DND-41 (cell line): ENCODE measurements at regions not wholly inside any gene's neighbourhood (a gene's known extent, or its start where the extent isn't known, plus 50 kb on each side); places are given as distances from the start of the nearest gene placed in this dataset.

Experiments used
- EZH2 ChIP-seq: IDR thresholded peaks from 3 replicates; pipeline ENCODE4 v1.6.1; 2012; ENCODE audit warnings: borderline replicate concordance, low read depth, mild to moderate bottlenecking, moderate library complexity, low read length, inconsistent platforms; ENCODE audit not compliant: severe bottlenecking
- TF ChIP-seq, protein P1 (sequence below): IDR thresholded peaks from 2 replicates; pipeline ENCODE4 v1.5.1; 2012; ENCODE audit warnings: borderline replicate concordance, low read length, moderate library complexity, mild to moderate bottlenecking; ENCODE audit not compliant: poor library complexity, severe bottlenecking; ENCODE audit errors: extremely low read depth

GRCh38 chr2:121147766-121148165 is 137.2 kb downstream of the TFCP2L1 start:
- TF ChIP-seq, protein P1, sequence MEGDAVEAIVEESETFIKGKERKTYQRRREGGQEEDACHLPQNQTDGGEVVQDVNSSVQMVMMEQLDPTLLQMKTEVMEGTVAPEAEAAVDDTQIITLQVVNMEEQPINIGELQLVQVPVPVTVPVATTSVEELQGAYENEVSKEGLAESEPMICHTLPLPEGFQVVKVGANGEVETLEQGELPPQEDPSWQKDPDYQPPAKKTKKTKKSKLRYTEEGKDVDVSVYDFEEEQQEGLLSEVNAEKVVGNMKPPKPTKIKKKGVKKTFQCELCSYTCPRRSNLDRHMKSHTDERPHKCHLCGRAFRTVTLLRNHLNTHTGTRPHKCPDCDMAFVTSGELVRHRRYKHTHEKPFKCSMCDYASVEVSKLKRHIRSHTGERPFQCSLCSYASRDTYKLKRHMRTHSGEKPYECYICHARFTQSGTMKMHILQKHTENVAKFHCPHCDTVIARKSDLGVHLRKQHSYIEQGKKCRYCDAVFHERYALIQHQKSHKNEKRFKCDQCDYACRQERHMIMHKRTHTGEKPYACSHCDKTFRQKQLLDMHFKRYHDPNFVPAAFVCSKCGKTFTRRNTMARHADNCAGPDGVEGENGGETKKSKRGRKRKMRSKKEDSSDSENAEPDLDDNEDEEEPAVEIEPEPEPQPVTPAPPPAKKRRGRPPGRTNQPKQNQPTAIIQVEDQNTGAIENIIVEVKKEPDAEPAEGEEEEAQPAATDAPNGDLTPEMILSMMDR, result no peak
- no peak for TF ChIP-seq EZH2
